Aorta (tissue), 5 donors: ENCODE measurements at regions not wholly inside any gene's neighbourhood (a gene's known extent, or its start where the extent isn't known, plus 50 kb on each side); places are given as distances from the start of the nearest gene placed in this dataset.
A peak's percentile ranks its signal among the peaks of the same experiment; 100 is the strongest.
"Not testable (repeated sequence)": the region's sequence is repeated elsewhere in the genome, so short reads cannot be mapped to it uniquely, and the experiment has no call there.

ENCODE experiments used
- ATAC-seq: fragments of 200-7000 bp; cut with Tn5 transposase; one replicate; pipeline ENCODE4 v1.9.1; 2022; ENCODE audit warnings: moderate library complexity; ENCODE audit not compliant: low FRiP score
- DNase-seq, 2 donors: peaks; one replicate each; pipeline ENCODE4 v3.0.0-alpha.2; 2020
- H3K27ac ChIP-seq, 2 donors: one replicate each; pipeline ENCODE4 v1.5.1; 2013; ENCODE audit warnings: low read length in 2 of 2, mild to moderate bottlenecking in 2 of 2, moderate library complexity in 2 of 2, control low read depth in 1 of 2, inconsistent platforms in 1 of 2, low read depth in 1 of 2
- H3K27me3 ChIP-seq, 2 donors: one replicate each; pipeline ENCODE4 v1.6.1; 2013; ENCODE audit warnings: control low read depth in 1 of 2, low read length in 1 of 2, mild to moderate bottlenecking in 1 of 2, moderate library complexity in 1 of 2; ENCODE audit not compliant: insufficient read depth in 2 of 2, control insufficient read depth in 1 of 2
- H3K36me3 ChIP-seq, 2 donors: one replicate each; pipeline ENCODE4 v1.6.1; 2013; ENCODE audit warnings: control low read depth in 1 of 2, low read length in 1 of 2, mild to moderate bottlenecking in 1 of 2; ENCODE audit not compliant: insufficient read depth in 2 of 2, control insufficient read depth in 1 of 2
- H3K4me1 ChIP-seq, 2 donors: one replicate each; pipeline ENCODE4 v1.6.1; 2013; ENCODE audit warnings: low read length in 2 of 2, control low read depth in 1 of 2, mild to moderate bottlenecking in 1 of 2, moderate library complexity in 1 of 2; ENCODE audit not compliant: insufficient read depth in 2 of 2, control insufficient read depth in 1 of 2
- H3K4me3 ChIP-seq, 2 donors: one replicate each; pipeline ENCODE4 v1.5.1; 2013; ENCODE audit warnings: low read length in 2 of 2, control low read depth in 1 of 2, mild to moderate bottlenecking in 1 of 2
- H3K9me3 ChIP-seq: one replicate; pipeline ENCODE4 v1.6.1; 2013; ENCODE audit warnings: mild to moderate bottlenecking, low read length; ENCODE audit not compliant: control insufficient read depth
- WGBS, 2 donors: extraction: QIAGEN DNeasy Blood & Tissue Kit; methylation state at CpG; one replicate each; pipeline ENCODE4 v1.1.7; 2013; 5-methylcytosine and 5-hydroxymethylcytosine counted together
- intact Hi-C, 2 donors: fragments of 100-400 bp; cut with DNase I; formaldehyde crosslinking; loops; one replicate each; pipeline versions ENCODE4 v1.14.2 to v1.15.0; 2022
- donor health status: healthy with polysubstance abuse.
- donor health status: Bipolar disorder and iron deficiency.
- donor health status: DM: no; HTN: no; CAD: no.
- donor health status: DM: no; HTN: no; CAD: no.
- donor health status: DM: yes; HTN: yes; CAD: no.

GRCh38 chr19:23597661-23598060 lies 89.4 kb downstream of the ZNF675 start:
- Histone ChIP-seq H3K36me3 (no peaks in the 10 kb centered on the region), H3K4me1 (no peaks in the 10 kb centered on the region), H3K27me3 (no peaks in the 10 kb centered on the region), H3K27ac (no peak overlapping the region), H3K9me3 (no peaks in the 10 kb centered on the region), H3K4me3 (no peak overlapping the region)
- ATAC-seq = no peak
- DNase-seq = no peak
- intact Hi-C loops = no loop called here
- 71 to 72% methylated on average over 2 of the region's 2 CpGs for WGBS, 2 donors

DNA sequence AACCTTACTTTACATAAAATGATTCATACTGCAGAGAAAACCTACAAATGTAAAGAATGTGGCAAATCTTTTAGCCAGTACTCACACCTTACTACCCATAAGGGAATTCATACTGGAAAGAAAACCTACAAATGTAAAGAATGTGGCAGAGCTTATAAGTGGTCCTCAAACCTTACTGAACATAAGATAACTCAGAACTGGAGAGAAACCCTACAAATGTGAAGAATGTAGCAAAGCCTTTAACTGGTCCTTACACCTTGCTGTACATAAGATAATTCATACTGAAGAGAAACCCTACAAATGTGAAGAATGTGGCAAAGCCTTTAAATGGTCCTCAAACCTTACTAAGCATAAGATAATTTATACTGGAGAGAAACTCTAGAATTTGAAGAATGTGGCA lies 90.1 kb downstream of the ZNF675 start:
- no peak for DNase-seq
- H3K9me3 ChIP-seq = no peaks in the 10 kb centered on the region
- intact Hi-C loops = no loop called here
- no peak for ATAC-seq
- peak overlapping the region in 1 of 2 donors; percentile 8 for H3K4me3 ChIP-seq
- H3K27me3 ChIP-seq = no peaks in the 10 kb centered on the region
- H3K27ac ChIP-seq = no peak overlapping the region
- H3K36me3 ChIP-seq = no peaks in the 10 kb centered on the region
- no peaks in the 10 kb centered on the region for H3K4me1 ChIP-seq

DNA sequence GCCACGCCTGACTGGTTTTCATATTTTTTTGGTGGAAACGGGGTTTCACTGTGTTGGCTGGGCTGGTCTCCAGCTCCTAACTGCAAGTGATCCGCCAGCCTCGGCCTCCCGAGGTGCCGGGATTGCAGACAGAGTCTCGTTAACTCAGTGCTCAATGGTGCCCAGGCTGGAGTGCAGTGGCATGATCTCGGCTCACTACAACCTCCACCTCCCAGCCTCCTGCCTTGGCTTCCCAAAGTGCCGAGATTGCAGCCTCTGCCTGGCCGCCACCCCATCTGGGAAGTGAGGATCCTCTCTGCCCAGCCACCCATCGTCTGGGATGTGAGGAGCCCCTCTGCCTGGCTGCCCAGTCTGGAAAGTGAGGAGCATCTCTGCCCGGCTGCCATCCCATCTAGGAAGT lies 92.7 kb downstream of the ZNF675 start:
- H3K27me3 ChIP-seq, H3K4me3 ChIP-seq, H3K27ac ChIP-seq, H3K36me3 ChIP-seq, intact Hi-C loops, DNase-seq, H3K4me1 ChIP-seq, ATAC-seq, H3K9me3 ChIP-seq: not testable (repeated sequence)
- 89 to 93% methylated on average over 11 to 12 of the region's 12 CpGs for WGBS, 2 donors

DNA sequence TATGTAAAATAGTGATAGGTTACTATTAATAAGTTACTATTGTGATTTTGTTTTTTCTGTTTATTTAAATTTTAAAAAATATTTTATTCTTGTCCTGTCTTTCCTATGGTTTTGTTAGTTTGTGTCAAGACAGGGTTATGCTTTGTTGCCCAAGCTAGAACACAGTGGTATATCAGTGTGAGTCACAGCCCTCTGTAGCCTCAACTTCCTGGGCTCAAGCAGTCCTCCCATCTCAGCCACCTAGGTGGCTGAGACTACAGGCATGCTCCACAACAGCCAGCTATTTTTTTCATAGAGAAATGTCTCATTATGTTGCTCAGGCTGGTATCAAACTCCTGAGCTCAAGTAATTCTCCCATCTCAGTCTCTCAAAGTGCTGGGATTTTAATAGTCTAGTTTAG lies 99.5 kb downstream of the ZNF675 start:
- no peaks in the 10 kb centered on the region for H3K9me3 ChIP-seq
- no peaks in the 10 kb centered on the region for H3K27me3 ChIP-seq
- no peaks in the 10 kb centered on the region for H3K4me1 ChIP-seq
- intact Hi-C loops = no loop called here
- H3K27ac ChIP-seq = no peak overlapping the region
- no peak for ATAC-seq
- no peak for DNase-seq
- no peaks in the 10 kb centered on the region for H3K36me3 ChIP-seq
- H3K4me3 ChIP-seq = no peak overlapping the region

DNA sequence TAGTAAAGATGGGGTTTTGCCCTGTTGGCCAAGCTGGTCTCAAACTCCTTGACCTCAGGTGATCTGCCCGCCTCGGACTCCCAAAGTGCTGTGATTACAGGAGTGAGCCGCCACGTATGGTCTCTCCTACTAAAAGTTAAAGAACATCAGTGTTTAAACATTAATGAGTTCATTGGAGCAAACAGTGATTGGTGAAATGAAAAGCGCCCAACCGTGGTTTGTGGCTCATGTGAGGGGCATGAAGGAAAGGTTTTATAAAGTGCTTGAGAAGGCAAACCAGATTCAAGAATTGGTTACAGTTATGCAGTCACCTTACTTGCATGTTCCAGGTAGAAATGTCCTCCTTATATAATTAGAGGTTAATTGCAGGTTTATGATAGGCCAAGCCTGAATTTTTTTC lies 109.5 kb downstream of the ZNF675 start:
- no peak for DNase-seq
- peaks cover 3% of the 10 kb centered on the region for H3K9me3 ChIP-seq
- no peaks in the 10 kb centered on the region for H3K27me3 ChIP-seq
- no peaks in the 10 kb centered on the region for H3K4me1 ChIP-seq
- ATAC-seq = no peak
- H3K27ac ChIP-seq = no peak overlapping the region
- no peak overlapping the region for H3K4me3 ChIP-seq
- 91 to 93% methylated on average over 6 of the region's 6 CpGs for WGBS, 2 donors
- no peaks in the 10 kb centered on the region for H3K36me3 ChIP-seq
- intact Hi-C loops = no loop called here

DNA sequence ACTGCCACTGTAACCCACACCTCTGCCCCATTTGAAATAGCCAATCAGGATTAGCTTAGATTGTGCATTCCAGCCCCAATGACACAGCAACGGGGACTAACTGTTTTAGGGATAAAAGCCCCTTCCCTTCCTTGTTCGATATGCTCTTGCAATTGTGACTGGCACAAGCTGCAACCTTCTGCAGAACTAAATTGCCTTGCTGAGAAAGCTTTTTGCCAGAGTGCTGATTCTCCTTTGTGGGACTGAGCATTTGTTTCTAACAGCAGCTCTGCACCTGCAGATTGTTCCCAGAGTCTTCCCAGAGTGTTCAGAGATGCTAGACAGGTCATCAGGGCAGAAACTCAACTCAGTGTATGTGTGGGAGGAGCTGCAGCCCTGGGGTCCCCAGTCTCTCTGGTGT lies 115.8 kb downstream of the ZNF675 start:
- Histone ChIP-seq H3K27me3 (no peaks in the 10 kb centered on the region), H3K4me1 (no peaks in the 10 kb centered on the region), H3K27ac (no peak overlapping the region), H3K4me3 (no peak overlapping the region), H3K36me3 (no peaks in the 10 kb centered on the region), H3K9me3 (peaks cover 9% of the 10 kb centered on the region)
- WGBS, 2 donors = 68 to 74% methylated on average over 2 of the region's 2 CpGs
- ATAC-seq (no peak), DNase-seq (no peak)
- intact Hi-C loops = no loop called here

DNA sequence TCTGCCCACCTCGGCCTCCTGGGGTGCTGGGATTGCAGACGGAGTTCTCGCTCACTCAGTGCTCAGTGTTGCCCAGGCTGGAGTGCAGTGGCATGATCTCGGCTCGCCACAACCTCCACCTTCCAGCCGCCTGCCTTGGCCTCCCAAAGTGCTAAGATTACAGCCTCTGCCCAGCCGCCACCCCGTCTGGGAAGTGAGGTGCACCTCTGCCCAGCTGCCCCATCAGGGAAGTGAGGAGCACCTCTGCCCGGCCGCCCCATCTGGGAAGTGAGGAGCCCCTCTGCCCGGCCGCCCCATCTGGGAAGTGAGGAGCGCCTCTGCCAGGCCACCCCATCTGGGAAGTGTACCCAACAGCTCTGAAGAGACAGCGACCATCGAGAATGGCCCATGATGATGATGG lies 118.9 kb downstream of the ZNF675 start:
- H3K9me3 ChIP-seq, ATAC-seq, H3K4me1 ChIP-seq, H3K4me3 ChIP-seq, intact Hi-C loops, H3K27me3 ChIP-seq, H3K27ac ChIP-seq, H3K36me3 ChIP-seq, DNase-seq: not testable (repeated sequence)
- WGBS, 2 donors = 89 to 92% methylated on average over 14 to 15 of the region's 15 CpGs

GRCh38 chr19:23565256-23565655 lies 121.8 kb downstream of the ZNF675 start:
- 77 to 80% methylated on average over 3 of the region's 3 CpGs for WGBS, 2 donors
- Histone ChIP-seq H3K4me1 (no peaks in the 10 kb centered on the region), H3K4me3 (no peak overlapping the region), H3K27ac (no peak overlapping the region), H3K9me3 (no peaks in the 10 kb centered on the region), H3K27me3 (no peaks in the 10 kb centered on the region), H3K36me3 (no peaks in the 10 kb centered on the region)
- intact Hi-C loops = no loop called here
- ATAC-seq (no peak), DNase-seq (no peak)

DNA sequence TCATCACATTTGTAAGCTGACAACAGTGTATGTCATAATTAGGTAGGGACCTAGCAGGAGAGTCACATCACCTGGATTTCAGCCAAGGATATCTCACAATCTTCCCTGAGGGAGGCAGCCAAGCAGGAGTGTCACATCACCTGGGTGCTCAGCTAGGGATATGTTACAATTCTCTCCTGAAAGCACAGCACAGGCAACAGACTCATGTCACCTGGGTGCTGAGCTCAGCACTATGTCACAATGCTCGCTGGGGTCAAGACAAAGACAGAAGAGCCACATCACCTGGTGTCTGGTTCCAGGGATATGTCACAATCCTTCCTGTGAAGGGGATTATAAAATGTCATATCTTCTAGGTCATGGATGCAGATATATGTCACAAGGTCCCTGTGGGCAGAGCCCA lies 123.7 kb downstream of the ZNF675 start:
- H3K9me3 ChIP-seq = peaks cover 3% of the 10 kb centered on the region
- H3K4me3 ChIP-seq = no peak overlapping the region
- intact Hi-C loops = no loop called here
- H3K27ac ChIP-seq = no peak overlapping the region
- no peaks in the 10 kb centered on the region for H3K27me3 ChIP-seq
- 59 to 76% methylated on average over 1 of the region's 1 CpG for WGBS, 2 donors
- no peaks in the 10 kb centered on the region for H3K36me3 ChIP-seq
- ATAC-seq (no peak), DNase-seq (no peak)
- H3K4me1 ChIP-seq = no peaks in the 10 kb centered on the region
